Nephron progenitor cell (in vitro differentiated cells): ENCODE measurements at regions not wholly inside any gene's neighbourhood (a gene's known extent, or its start where the extent isn't known, plus 50 kb on each side); places are given as distances from the start of the nearest gene placed in this dataset.

Experiments used
- DNase-seq: peaks from one replicate; pipeline ENCODE4 v3.0.0; 2021
- H3K27ac Mint-ChIP-seq: 2 replicates; pipeline ENCODE4 v1.8.0; 2021; ENCODE audit warnings: mild to moderate bottlenecking, moderate library complexity, mixed read lengths
- H3K27me3 Mint-ChIP-seq: 2 replicates; pipeline ENCODE4 v1.8.0; 2021; ENCODE audit warnings: mild to moderate bottlenecking, low read depth, mixed read lengths; ENCODE audit not compliant: poor library complexity
- H3K36me3 Mint-ChIP-seq: 2 replicates; pipeline ENCODE4 v1.8.0; 2021; ENCODE audit warnings: low read depth, mixed read lengths
- H3K4me1 Mint-ChIP-seq: 2 replicates; pipeline ENCODE4 v1.8.0; 2021; ENCODE audit warnings: mixed read lengths
- H3K4me3 Mint-ChIP-seq: 2 replicates; pipeline ENCODE4 v1.8.0; 2021; ENCODE audit warnings: mild to moderate bottlenecking, moderate library complexity, mixed read lengths
- H3K9me3 Mint-ChIP-seq: 2 replicates; pipeline ENCODE4 v1.8.0; 2021; ENCODE audit warnings: mild to moderate bottlenecking, moderate library complexity, mixed read lengths
- CTCF ChIP-seq: fragments of 200-600 bp; sonication (generic); IDR thresholded peaks from 2 replicates; pipeline ENCODE4 v1.5.0; 2021; ENCODE audit warnings: antibody characterized with exemption

- no peak overlapping the region for H3K27ac Mint-ChIP-seq
- peaks cover 6% of the 10 kb centered on the region for H3K4me1 Mint-ChIP-seq
- no peak for DNase-seq
- H3K27me3 Mint-ChIP-seq = no peaks in the 10 kb centered on the region
- no peaks in the 10 kb centered on the region for H3K9me3 Mint-ChIP-seq
- no peak for TF ChIP-seq CTCF
- H3K36me3 Mint-ChIP-seq = no peaks in the 10 kb centered on the region
- no peak overlapping the region for H3K4me3 Mint-ChIP-seq
Measured at GRCh38 chr16:59748531-59748930, 1014.4 kb upstream of the GOT2 start.

- Mint-ChIP-seq H3K27ac (no peak overlapping the region), H3K36me3 (no peaks in the 10 kb centered on the region), H3K4me3 (no peak overlapping the region), H3K9me3 (no peaks in the 10 kb centered on the region), H3K27me3 (no peaks in the 10 kb centered on the region), H3K4me1 (peaks cover 11% of the 10 kb centered on the region)
- TF ChIP-seq CTCF = no peak
- no peak for DNase-seq
Measured at GRCh38 chr16:59743504-59743903, 1009.4 kb upstream of the GOT2 start.

GRCh38 chr16:59740858-59741257 is 1006.7 kb upstream of the GOT2 start:
- no peak overlapping the region for H3K4me3 Mint-ChIP-seq
- no peaks in the 10 kb centered on the region for H3K36me3 Mint-ChIP-seq
- no peaks in the 10 kb centered on the region for H3K9me3 Mint-ChIP-seq
- DNase-seq = no peak
- peaks cover 5% of the 10 kb centered on the region for H3K4me1 Mint-ChIP-seq
- H3K27me3 Mint-ChIP-seq = peaks cover 4% of the 10 kb centered on the region
- H3K27ac Mint-ChIP-seq = no peak overlapping the region
- no peak for TF ChIP-seq CTCF

GRCh38 chr16:59737274-59737673 is 1003.2 kb upstream of the GOT2 start:
- Mint-ChIP-seq H3K36me3 (no peaks in the 10 kb centered on the region), H3K4me1 (no peaks in the 10 kb centered on the region), H3K9me3 (no peaks in the 10 kb centered on the region), H3K27ac (no peak overlapping the region), H3K27me3 (peaks cover 6% of the 10 kb centered on the region), H3K4me3 (no peak overlapping the region)
- no peak for DNase-seq
- no peak for TF ChIP-seq CTCF

- Mint-ChIP-seq H3K36me3 (no peaks in the 10 kb centered on the region), H3K4me3 (no peak overlapping the region), H3K27me3 (peaks cover 6% of the 10 kb centered on the region), H3K27ac (no peak overlapping the region), H3K4me1 (no peaks in the 10 kb centered on the region), H3K9me3 (no peaks in the 10 kb centered on the region)
- no peak for DNase-seq
- no peak for TF ChIP-seq CTCF
Measured at GRCh38 chr16:59733321-59733720, 999.2 kb upstream of the GOT2 start.

GRCh38 chr16:59729613-59730012 is 995.5 kb upstream of the GOT2 start:
- Mint-ChIP-seq H3K36me3 (no peaks in the 10 kb centered on the region), H3K4me1 (no peaks in the 10 kb centered on the region), H3K9me3 (peaks cover 1% of the 10 kb centered on the region), H3K4me3 (no peak overlapping the region), H3K27ac (no peak overlapping the region), H3K27me3 (peaks cover 3% of the 10 kb centered on the region)
- DNase-seq = no peak
- no peak for TF ChIP-seq CTCF
